Mesenchymal stem cell (in vitro differentiated cells and primary cell): ENCODE measurements at regions not wholly inside any gene's neighbourhood (a gene's known extent, or its start where the extent isn't known, plus 50 kb on each side); places are given as distances from the start of the nearest gene placed in this dataset.

Experiments
- DNase-seq: peaks from one replicate; pipeline ENCODE4 v3.0.0-alpha.2; 2013
- H2AFZ ChIP-seq: one replicate; pipeline ENCODE4 v1.6.1; 2013; ENCODE audit warnings: low read depth, mild to moderate bottlenecking, control low read depth, inconsistent platforms, low read length, moderate library complexity
- H2AK5ac ChIP-seq: 2 replicates; pipeline ENCODE4 v1.6.1; 2013; ENCODE audit warnings: low read length, moderate library complexity, mild to moderate bottlenecking, inconsistent platforms; ENCODE audit not compliant: severe bottlenecking
- H2BK120ac ChIP-seq: one replicate; pipeline ENCODE4 v1.6.1; 2013; ENCODE audit warnings: low read depth, mild to moderate bottlenecking, inconsistent platforms, low read length, moderate library complexity
- H2BK12ac ChIP-seq, 2 experiments: one replicate each; pipeline ENCODE4 v1.6.1; 2013; ENCODE audit warnings: inconsistent platforms in 2 of 2, low read length in 2 of 2, mild to moderate bottlenecking in 2 of 2, moderate library complexity in 2 of 2, control low read depth in 1 of 2
- H2BK15ac ChIP-seq: one replicate; pipeline ENCODE4 v1.6.1; 2013; ENCODE audit warnings: mild to moderate bottlenecking, low read depth, inconsistent platforms; ENCODE audit not compliant: poor library complexity, severe bottlenecking
- H2BK5ac ChIP-seq: 2 replicates; pipeline ENCODE4 v1.6.1; 2013; ENCODE audit warnings: low read depth, mild to moderate bottlenecking, low read length, control low read depth, inconsistent platforms; ENCODE audit not compliant: poor library complexity, severe bottlenecking
- H3K14ac ChIP-seq, 2 experiments: one replicate each; pipeline ENCODE4 v1.6.1; 2013; ENCODE audit warnings: inconsistent platforms in 2 of 2, low read length in 2 of 2, control low read depth in 1 of 2, mild to moderate bottlenecking in 1 of 2, moderate library complexity in 1 of 2
- H3K18ac ChIP-seq, 2 experiments: one replicate each; pipeline ENCODE4 v1.6.1; 2013; ENCODE audit warnings: inconsistent platforms in 2 of 2, low read length in 2 of 2, control low read depth in 1 of 2, low read depth in 1 of 2, mild to moderate bottlenecking in 1 of 2
- H3K23ac ChIP-seq, 2 experiments: one replicate each; pipeline ENCODE4 v1.6.1; 2013; ENCODE audit warnings: inconsistent platforms in 2 of 2, low read length in 2 of 2, mild to moderate bottlenecking in 2 of 2, moderate library complexity in 2 of 2, control low read depth in 1 of 2
- H3K27ac ChIP-seq: 2 replicates; pipeline ENCODE4 v1.5.1; 2013; ENCODE audit warnings: mild to moderate bottlenecking, moderate library complexity, low read length, control low read depth, inconsistent platforms; ENCODE audit not compliant: poor library complexity, severe bottlenecking
- H3K27me3 ChIP-seq, 2 experiments: 2 replicates each; pipeline versions ENCODE4 v1.6.1 to v1.7.0; 2013; ENCODE audit warnings: low read length in 2 of 2, mild to moderate bottlenecking in 2 of 2, moderate library complexity in 2 of 2, control low read depth in 1 of 2, inconsistent platforms in 1 of 2; ENCODE audit not compliant: control insufficient read depth in 1 of 2, insufficient read depth in 1 of 2
- H3K36me3 ChIP-seq, 2 experiments: 2 replicates each; pipeline versions ENCODE4 v1.6.1 to v1.7.0; 2013; ENCODE audit warnings: low read length in 2 of 2, control low read depth in 1 of 2, inconsistent platforms in 1 of 2, low read depth in 1 of 2, mild to moderate bottlenecking in 1 of 2; ENCODE audit not compliant: insufficient read depth in 2 of 2, control insufficient read depth in 1 of 2
- H3K4ac ChIP-seq, 2 experiments: one replicate each; pipeline ENCODE4 v1.6.1; 2013; ENCODE audit warnings: inconsistent platforms in 2 of 2, low read length in 2 of 2, mild to moderate bottlenecking in 2 of 2, moderate library complexity in 2 of 2, control low read depth in 1 of 2, low read depth in 1 of 2
- H3K4me1 ChIP-seq: 2 replicates; pipeline ENCODE4 v1.6.1; 2013; ENCODE audit warnings: low read depth, low read length, control low read depth; ENCODE audit not compliant: control insufficient read depth, insufficient read depth
- H3K4me2 ChIP-seq: 2 replicates; pipeline ENCODE4 v1.6.1; 2013; ENCODE audit warnings: low read length, mild to moderate bottlenecking, inconsistent platforms; ENCODE audit not compliant: poor library complexity, severe bottlenecking
- H3K4me3 ChIP-seq, 2 experiments: 2 replicates each; pipeline versions ENCODE4 v1.5.1 to v1.7.0; 2013; ENCODE audit warnings: low read length in 2 of 2, mild to moderate bottlenecking in 2 of 2, control low read depth in 1 of 2, low read depth in 1 of 2; ENCODE audit not compliant: insufficient read depth in 1 of 2
- H3K79me1 ChIP-seq: replicated peaks from 2 replicates; pipeline ENCODE4 v1.6.1; 2013; ENCODE audit warnings: mild to moderate bottlenecking, control low read depth, low read length, inconsistent platforms; ENCODE audit not compliant: poor library complexity, severe bottlenecking
- H3K9ac ChIP-seq: 2 replicates; pipeline ENCODE4 v1.7.0; 2013; ENCODE audit warnings: mild to moderate bottlenecking, low read length, moderate library complexity
- H3K9me3 ChIP-seq: 2 replicates; pipeline ENCODE4 v1.7.0; 2013; ENCODE audit warnings: mild to moderate bottlenecking, low read length; ENCODE audit not compliant: control insufficient read depth
- H4K8ac ChIP-seq: one replicate; pipeline ENCODE4 v1.6.1; 2013; ENCODE audit warnings: inconsistent platforms, mild to moderate bottlenecking, low read length, moderate library complexity
- H4K91ac ChIP-seq: one replicate; pipeline ENCODE4 v1.6.1; 2013; ENCODE audit warnings: mild to moderate bottlenecking, low read length, inconsistent platforms
- WGBS: methylation state at CpG from one replicate; pipeline ENCODE4 v1.1.7; 2013; ENCODE audit warnings: mixed read lengths; 5-methylcytosine and 5-hydroxymethylcytosine counted together

DNA sequence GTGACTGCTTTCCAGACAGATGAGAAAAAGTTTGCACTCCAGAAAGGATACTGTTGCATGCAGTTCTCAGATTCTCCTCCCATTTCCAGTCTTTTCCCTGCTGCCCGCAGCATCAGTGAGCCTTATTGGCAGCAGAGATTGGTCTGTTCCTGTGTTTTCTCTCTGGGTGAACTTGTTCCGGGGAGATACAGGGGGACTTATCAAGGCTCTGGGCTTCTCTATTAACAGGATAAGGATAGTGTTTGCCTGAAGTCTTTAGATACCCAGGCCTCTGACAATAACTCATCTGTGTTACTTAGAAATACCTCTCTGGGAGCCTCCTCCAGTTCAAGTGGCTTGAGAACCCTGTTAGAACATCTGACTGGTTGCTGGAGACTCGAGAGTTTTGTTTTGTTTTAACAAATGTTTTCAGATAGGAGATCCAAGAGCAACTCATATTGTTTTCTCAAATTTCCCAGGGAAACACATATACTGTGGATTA is 154.7 kb downstream of the BLID start:
- peak; percentile 15 for DNase-seq
- no peak overlapping the region for H2BK15ac ChIP-seq
- no peak overlapping the region for H2BK12ac ChIP-seq
- H4K8ac ChIP-seq, result no peak overlapping the region
- H3K18ac ChIP-seq, result no peak overlapping the region
- H3K36me3 ChIP-seq, result no peaks in the 10 kb centered on the region
- no peaks in the 10 kb centered on the region for H3K9me3 ChIP-seq
- H2BK5ac ChIP-seq, result no peak overlapping the region
- H3K4me2 ChIP-seq, result no peak overlapping the region
- H3K9ac ChIP-seq, result no peak overlapping the region
- H3K4ac ChIP-seq, result no peak overlapping the region
- no peak overlapping the region for H3K14ac ChIP-seq
- H4K91ac ChIP-seq, result no peak overlapping the region
- H3K4me3 ChIP-seq, result no peak overlapping the region
- H2BK120ac ChIP-seq, result no peak overlapping the region
- H3K27ac ChIP-seq, result no peak overlapping the region
- H3K27me3 ChIP-seq, result peaks cover 0 to 9% of the 10 kb centered on the region in 2 experiments
- no peak overlapping the region for H2AFZ ChIP-seq
- no peaks in the 10 kb centered on the region for H3K4me1 ChIP-seq
- H2AK5ac ChIP-seq, result no peak overlapping the region
- no peaks in the 10 kb centered on the region for H3K79me1 ChIP-seq
- 60% methylated on average over 2 of the region's 3 CpGs for WGBS
- H3K23ac ChIP-seq, result no peak overlapping the region

DNA sequence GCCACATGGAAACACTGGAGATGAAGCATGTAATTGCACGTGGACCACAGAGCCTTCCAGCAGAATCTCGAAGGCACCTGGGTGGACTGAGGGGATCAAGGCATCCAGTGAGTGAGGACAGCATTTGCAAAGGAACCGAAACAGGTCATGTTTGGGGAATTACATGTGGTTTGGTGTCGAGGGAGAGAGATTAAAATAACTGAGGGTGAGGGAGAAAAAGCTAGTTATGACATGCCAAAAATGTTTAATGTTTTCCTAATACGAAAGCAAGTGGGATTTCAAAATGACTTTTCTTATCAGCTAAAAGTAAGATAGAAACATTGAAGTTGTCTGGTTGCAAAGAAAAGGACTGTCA is 157.1 kb downstream of the BLID start:
- H3K27ac ChIP-seq, result no peak overlapping the region
- 89% methylated on average over 5 of the region's 5 CpGs for WGBS
- H3K4me3 ChIP-seq, result peak overlapping the region in 1 of 2 experiments; percentile 10
- no peaks in the 10 kb centered on the region for H3K4me1 ChIP-seq
- no peak overlapping the region for H3K4ac ChIP-seq
- no peak overlapping the region for H2BK12ac ChIP-seq
- H2BK15ac ChIP-seq, result no peak overlapping the region
- H4K91ac ChIP-seq, result no peak overlapping the region
- H2BK5ac ChIP-seq, result no peak overlapping the region
- no peak overlapping the region for H3K14ac ChIP-seq
- H3K36me3 ChIP-seq, result no peaks in the 10 kb centered on the region
- H4K8ac ChIP-seq, result no peak overlapping the region
- no peaks in the 10 kb centered on the region for H3K9me3 ChIP-seq
- no peak overlapping the region for H2AFZ ChIP-seq
- peaks cover 0 to 13% of the 10 kb centered on the region in 2 experiments for H3K27me3 ChIP-seq
- H3K9ac ChIP-seq, result no peak overlapping the region
- no peaks in the 10 kb centered on the region for H3K79me1 ChIP-seq
- H3K23ac ChIP-seq, result no peak overlapping the region
- no peak overlapping the region for H3K4me2 ChIP-seq
- no peak overlapping the region for H3K18ac ChIP-seq
- H2BK120ac ChIP-seq, result no peak overlapping the region
- H2AK5ac ChIP-seq, result no peak overlapping the region
- DNase-seq, result no peak

DNA sequence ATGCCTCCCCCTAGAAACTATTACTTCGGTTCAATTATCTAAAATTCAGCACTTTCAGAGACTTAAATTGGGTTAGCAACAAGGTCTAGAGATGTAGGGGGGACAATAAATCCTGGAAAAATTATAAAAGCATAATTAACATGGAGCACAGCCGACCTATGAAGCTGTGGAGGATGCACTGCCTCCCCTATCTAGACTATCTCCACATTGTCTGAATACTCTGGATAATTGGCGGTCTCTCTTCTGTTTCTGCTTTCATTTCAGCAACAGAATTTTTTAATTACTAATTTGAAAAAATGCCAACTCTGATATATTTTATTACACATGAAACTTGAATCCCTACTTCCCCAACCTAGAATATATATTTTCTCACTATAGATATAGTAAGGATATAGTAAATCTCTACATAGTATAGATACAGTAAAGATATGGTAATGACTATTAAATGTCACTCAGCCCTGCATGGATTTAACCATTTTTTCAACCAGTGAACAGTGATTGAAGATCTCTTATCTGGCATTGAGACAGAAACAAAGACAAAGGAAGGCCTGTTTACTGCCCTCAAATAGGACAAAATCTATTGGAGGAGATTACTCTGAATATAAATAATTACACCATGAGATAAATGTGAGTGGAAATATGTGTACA is 157.6 kb downstream of the BLID start:
- Histone ChIP-seq H3K4ac (no peak overlapping the region), H3K4me1 (no peaks in the 10 kb centered on the region), H3K4me3 (no peak overlapping the region), H2BK5ac (no peak overlapping the region), H2BK120ac (no peak overlapping the region), H3K18ac (no peak overlapping the region), H3K27ac (no peak overlapping the region), H3K27me3 (peaks cover 0 to 13% of the 10 kb centered on the region in 2 experiments), H2AK5ac (no peak overlapping the region), H3K9ac (no peak overlapping the region), H4K8ac (no peak overlapping the region), H2BK12ac (no peak overlapping the region), H3K14ac (no peak overlapping the region), H2BK15ac (no peak overlapping the region), H2AFZ (no peak overlapping the region), H4K91ac (no peak overlapping the region), H3K79me1 (no peaks in the 10 kb centered on the region), H3K9me3 (no peaks in the 10 kb centered on the region), H3K36me3 (no peaks in the 10 kb centered on the region), H3K4me2 (no peak overlapping the region), H3K23ac (no peak overlapping the region)
- no peak for DNase-seq
- 90% methylated on average over 2 of the region's 3 CpGs for WGBS

DNA sequence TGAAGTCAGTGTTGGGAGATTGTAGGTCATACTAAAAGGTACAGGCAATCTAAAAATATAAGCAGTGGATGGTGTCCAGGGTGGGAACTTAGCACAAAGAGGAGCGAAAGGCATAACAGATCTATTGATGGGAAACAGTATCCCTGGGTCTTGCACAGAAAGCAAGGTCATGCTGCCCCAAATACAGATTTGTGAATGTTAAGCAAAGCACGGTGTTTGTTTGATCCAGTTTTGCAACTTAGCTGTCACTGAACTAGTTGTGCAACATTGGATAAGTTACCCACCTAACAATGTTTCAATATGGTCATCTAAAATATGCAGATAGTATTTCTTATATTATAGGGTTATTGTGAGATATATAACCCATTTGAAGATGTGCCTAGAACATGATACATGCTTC is 162.9 kb downstream of the BLID start:
- no peaks in the 10 kb centered on the region for H3K4me1 ChIP-seq
- no peak overlapping the region for H2AFZ ChIP-seq
- H3K4ac ChIP-seq, result no peak overlapping the region
- no peak overlapping the region for H3K23ac ChIP-seq
- H3K27ac ChIP-seq, result no peak overlapping the region
- no peak overlapping the region for H3K9ac ChIP-seq
- H3K9me3 ChIP-seq, result no peaks in the 10 kb centered on the region
- H2AK5ac ChIP-seq, result no peak overlapping the region
- H2BK5ac ChIP-seq, result no peak overlapping the region
- H3K18ac ChIP-seq, result no peak overlapping the region
- peaks cover 0 to 11% of the 10 kb centered on the region in 2 experiments for H3K27me3 ChIP-seq
- DNase-seq, result no peak
- no peak overlapping the region for H2BK120ac ChIP-seq
- no peak overlapping the region for H3K4me3 ChIP-seq
- H3K36me3 ChIP-seq, result no peaks in the 10 kb centered on the region
- no peaks in the 10 kb centered on the region for H3K79me1 ChIP-seq
- H4K8ac ChIP-seq, result no peak overlapping the region
- WGBS, result 85% methylated on average over 2 of the region's 2 CpGs
- H3K14ac ChIP-seq, result no peak overlapping the region
- no peak overlapping the region for H2BK12ac ChIP-seq
- no peak overlapping the region for H4K91ac ChIP-seq
- no peak overlapping the region for H2BK15ac ChIP-seq
- no peak overlapping the region for H3K4me2 ChIP-seq
